GM18502 (cell line): ENCODE measurements at regions not wholly inside any gene's neighbourhood (a gene's known extent, or its start where the extent isn't known, plus 50 kb on each side); places are given as distances from the start of the nearest gene placed in this dataset.

ENCODE experiments used
- ATAC-seq: cut with Tn5 transposase; IDR thresholded peaks from one replicate; pipeline ENCODE4 v1.9.1; 2021; ENCODE audit warnings: mild to moderate bottlenecking; ENCODE audit not compliant: unreplicated experiment, poor library complexity

DNA sequence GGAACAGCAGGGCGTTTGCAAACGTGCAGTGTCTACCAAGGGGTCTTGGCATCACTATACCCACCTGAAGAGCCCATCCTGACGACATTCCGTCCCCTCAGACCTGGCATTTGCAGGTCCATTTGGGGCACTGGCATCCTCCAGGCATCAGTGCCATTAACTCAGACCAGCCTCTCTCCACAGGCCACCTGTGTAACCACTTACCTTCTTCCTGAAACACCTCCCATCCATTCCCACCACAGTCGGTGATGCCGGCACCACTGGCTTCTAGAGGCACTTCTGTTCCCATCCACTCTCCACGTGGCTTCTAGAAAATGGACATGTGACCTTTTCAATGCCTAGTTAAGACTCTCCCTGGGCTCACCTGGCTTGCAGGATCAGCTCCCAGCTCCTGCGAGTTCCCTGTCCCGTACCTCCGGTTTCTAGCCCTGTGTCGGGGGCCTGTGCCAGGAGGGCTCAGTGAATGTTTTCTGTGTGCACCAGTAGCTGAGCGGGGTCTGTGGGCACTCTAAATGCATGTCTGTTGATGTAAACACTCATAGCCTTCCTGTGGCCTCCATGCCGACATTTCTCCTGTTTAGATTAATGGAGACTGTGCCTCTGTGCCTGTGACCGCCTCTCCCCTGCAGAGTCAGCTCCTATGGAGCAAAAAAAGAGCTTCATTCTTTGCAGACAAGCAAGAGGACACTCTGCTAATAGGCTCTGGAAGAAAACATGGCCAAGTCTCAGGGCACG lies 458.0 kb upstream of the HS6ST1 start:
- no peak for ATAC-seq

- no peak for ATAC-seq
These were observed 458.7 kb upstream of the HS6ST1 start for GRCh38 chr2:128777196-128778035.

DNA sequence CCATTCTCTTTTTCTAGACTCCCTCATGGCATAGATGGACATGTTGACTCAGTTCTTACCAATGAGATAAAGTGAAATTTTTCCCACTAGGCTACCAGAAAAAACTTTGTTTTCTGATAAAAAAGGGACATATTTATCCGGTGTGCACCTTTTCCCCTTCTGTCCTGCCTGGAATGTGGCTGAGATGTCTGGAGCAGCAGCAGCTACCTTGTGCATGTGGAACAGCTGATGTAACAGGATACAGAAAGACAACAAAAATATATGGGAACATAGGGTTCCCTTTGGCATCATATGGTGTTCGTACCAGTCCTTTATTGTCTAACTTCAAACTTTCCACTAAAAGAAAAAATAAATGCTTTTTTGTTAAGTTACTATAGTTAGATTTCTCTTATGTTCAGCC lies 460.2 kb upstream of the HS6ST1 start:
- no peak for ATAC-seq

DNA sequence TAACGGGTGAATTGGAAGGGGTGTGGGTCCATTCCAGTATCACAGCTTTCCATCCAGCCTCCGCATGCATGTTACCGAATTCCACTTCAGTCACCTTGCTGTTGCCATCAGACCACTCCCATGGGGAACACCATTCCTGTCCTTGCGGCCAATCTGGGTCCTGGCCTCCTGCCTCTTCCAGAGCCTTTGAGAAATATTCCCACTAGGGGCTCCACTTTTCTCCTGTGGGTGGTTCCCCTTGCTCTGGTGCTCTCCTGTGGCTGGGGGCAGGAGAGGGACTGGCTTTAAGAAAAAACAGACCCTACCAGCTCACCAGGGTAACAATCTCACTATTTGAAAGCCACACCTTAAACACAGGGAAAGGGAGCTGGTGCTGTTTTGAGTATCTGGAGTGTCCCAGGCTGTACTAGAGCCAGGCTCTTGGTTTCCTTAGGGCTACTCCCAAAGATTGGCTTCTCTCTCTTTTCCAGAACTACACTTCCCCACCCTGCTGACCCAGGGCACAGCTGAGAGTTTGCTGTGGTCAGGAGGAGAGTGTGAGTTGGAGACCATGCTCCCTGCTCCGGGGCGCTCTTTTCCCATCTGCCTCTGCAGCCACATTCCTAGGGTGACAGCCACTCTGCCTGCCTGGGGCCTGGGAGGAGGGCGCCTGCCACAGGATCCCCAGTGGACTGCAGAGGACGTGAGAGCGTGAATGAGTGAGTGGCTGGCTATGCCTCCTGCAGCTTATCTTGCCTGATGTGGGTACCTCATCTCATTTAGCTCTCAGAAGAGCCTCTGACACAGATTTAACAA lies 460.8 kb upstream of the HS6ST1 start:
- no peak for ATAC-seq

- no peak for ATAC-seq
These were observed 461.9 kb upstream of the HS6ST1 start for GRCh38 chr2:128780434-128781080.

DNA sequence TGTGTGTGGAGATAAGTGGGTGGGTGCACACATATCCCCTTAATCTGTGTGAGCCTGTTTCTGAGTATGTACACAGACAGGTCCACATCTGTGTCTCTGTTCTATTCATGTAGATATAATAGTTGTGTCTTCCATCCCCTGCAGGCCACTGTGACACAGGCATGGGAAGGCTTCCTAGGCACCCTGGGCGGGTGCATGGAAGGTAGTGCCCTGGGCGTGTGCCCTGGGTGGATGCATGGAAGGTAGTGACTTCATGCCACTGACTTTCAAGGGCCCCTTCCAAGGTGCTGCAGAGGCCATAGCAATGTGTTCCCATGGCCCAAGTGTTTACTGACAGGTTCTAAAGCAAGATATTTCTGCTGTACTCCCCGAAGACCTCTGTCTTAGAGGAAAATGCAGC lies 462.5 kb upstream of the HS6ST1 start:
- ATAC-seq = no peak

GRCh38 chr2:128781585-128782385 lies 463.1 kb upstream of the HS6ST1 start:
- no peak for ATAC-seq

DNA sequence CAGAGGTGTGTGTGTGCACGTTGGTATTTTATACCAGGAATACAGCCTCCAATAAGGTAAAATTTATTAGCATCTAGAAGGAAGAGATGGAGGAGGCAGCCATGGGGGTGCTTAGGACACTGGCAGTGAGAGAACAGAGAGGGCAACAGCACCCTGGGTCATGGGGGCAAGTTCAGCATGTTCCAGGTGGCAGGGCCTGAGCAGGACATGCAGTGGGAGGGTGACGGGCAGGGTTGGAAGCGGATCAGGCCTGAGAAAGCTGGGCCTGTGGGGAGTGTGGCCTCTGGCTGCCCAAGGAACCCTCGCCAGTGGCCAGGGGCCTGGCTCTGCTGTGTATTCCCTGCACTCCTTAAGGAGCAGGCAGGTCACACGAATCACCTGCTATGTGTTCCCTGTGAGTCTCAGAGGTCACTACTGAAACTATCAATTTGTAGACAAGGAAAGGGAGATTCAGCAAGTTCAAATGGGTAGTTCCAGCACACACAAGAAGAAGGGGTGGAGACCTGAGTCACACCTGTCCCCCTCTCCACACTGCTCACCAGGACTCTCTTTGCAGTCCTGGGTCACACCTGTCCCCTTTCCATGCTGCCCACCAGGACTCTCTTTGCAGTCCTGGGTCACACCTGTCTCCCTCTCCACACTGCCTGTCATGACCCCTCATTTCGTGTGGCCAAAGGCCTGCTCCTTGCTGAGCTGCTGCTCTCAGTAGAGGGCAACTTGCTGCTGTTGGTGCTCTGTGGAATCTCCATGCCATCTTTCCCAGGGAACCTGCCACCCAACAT lies 463.9 kb upstream of the HS6ST1 start:
- ATAC-seq = no peak

- no peak for ATAC-seq
These were observed 464.6 kb upstream of the HS6ST1 start for GRCh38 chr2:128783193-128783671.

- no peak for ATAC-seq
These were observed 465.2 kb upstream of the HS6ST1 start for GRCh38 chr2:128783896-128784295.

- ATAC-seq = no peak
These were observed 466.1 kb upstream of the HS6ST1 start for GRCh38 chr2:128784626-128785306.

DNA sequence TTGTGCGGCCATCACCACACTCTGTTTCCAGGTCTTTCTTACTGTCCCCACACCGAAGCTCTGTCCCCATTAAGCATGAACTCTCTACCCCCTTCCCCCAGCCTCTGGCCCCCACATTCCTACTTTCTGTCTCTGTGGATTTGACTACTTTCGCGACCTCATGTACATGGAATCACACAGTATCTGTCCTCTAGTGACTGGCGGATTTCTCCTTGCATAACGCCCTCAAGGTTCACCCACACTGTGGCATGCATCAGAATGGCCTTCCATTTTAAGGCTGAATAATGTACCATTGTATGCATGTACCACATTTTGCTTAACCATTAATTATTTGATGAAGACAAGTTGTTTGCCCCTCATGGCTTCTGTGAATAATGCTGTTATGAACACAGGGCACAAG lies 467.6 kb upstream of the HS6ST1 start:
- no peak for ATAC-seq

- ATAC-seq = no peak
These were observed 468.2 kb upstream of the HS6ST1 start for GRCh38 chr2:128786741-128787478.

- ATAC-seq = no peak
These were observed 468.9 kb upstream of the HS6ST1 start for GRCh38 chr2:128787616-128788015.

- ATAC-seq = no peak
These were observed 470.1 kb upstream of the HS6ST1 start for GRCh38 chr2:128788636-128789220.

- no peak for ATAC-seq
These were observed 470.6 kb upstream of the HS6ST1 start for GRCh38 chr2:128789221-128789620.

DNA sequence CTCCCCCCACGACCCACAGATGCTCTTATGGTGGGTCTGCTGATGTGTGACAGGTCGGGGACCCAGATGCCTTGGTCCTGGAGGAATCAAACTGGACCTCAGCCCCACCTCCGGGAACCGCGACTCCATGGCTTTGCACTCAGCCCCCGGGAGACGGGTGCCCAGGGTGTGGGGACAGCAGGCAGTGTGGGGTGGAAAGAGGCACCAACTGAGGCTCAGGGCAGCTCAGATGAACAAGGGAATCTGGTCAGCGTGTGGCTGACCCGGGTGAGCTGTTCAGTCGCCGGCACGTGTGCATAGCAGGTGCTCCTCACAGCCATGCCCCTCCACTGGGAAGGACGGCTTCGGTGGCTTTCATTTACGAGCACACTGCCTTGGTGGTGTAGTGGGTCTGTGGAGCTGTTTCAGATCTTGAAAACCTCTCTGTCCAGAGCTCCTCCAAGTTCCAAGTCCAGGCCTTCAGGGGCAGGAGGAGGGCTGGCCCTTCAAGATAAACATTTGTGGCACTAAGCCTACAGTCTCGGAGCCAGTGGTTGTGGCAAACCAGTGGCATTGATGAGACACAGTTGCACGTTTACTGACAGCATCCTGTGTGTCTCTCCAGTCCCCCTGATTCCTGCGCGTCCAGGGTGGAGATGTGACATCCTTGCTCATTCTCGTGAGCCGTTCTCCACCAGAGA lies 471.2 kb upstream of the HS6ST1 start:
- no peak for ATAC-seq
